Lower leg skin (tissue), 3 donors: ENCODE measurements at regions not wholly inside any gene's neighbourhood (a gene's known extent, or its start where the extent isn't known, plus 50 kb on each side); places are given as distances from the start of the nearest gene placed in this dataset.

ENCODE experiments used
- CTCF ChIP-seq, 3 donors: fragments of 450-650 bp; IDR thresholded peaks; one replicate each; pipeline ENCODE4 v1.5.1; 2016; ENCODE audit warnings: antibody characterized with exemption in 3 of 3, mild to moderate bottlenecking in 3 of 3, moderate library complexity in 2 of 3
- POLR2A ChIP-seq, 2 donors: fragments of 450-650 bp; IDR thresholded peaks; one replicate each; pipeline ENCODE4 v1.6.1; 2016 to 2017; ENCODE audit warnings: antibody characterized with exemption in 2 of 2, mild to moderate bottlenecking in 1 of 2, moderate library complexity in 1 of 2

DNA sequence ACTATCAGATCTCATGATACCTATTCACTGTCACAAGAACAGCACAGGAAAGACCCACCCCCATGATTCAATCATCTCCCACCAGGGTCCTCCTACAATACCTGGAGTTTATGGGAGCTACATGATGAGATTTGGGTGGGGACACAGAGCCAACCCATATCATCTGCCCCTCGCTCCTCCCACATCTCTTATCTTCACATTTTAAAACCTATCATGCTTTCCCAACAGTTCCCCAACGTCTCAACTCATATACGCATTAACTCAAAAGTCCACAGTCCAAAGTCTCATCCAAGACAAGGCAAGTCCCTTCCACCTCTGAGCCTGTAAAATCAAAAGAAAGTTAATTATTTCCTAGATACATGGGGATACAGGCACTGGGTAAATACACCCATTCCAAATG lies 1185.2 kb downstream of the PCDH7 start:
- TF ChIP-seq CTCF (IDR thresholded peaks at IDR 0.05), result no peak
- no peak for TF ChIP-seq POLR2A (IDR thresholded peaks at IDR 0.05)
